GM12878 (cell line): ENCODE measurements at regions not wholly inside any gene's neighbourhood (a gene's known extent, or its start where the extent isn't known, plus 50 kb on each side); places are given as distances from the start of the nearest gene placed in this dataset.
A peak's percentile ranks its signal among the peaks of the same experiment; 100 is the strongest.

Experiments used
- ATAC-seq: fragments of 200-7000 bp; cut with Tn5 transposase; 3 replicates; pipeline ENCODE4 v1.9.1; 2020; ENCODE audit warnings: mild to moderate bottlenecking, moderate library complexity
- BruUV-seq: library from RNA; stranded (reverse); fragments of 400-500 nt; replicated peaks from 2 replicates; lab custom pipeline; 2021; lab: Mats Ljungman, UMichigan
- CTCF ChIA-PET: fragments of 300-600 bp; sonication (Branson Sonifier 250); formaldehyde crosslinking; extraction: SDS; loops from one replicate; lab custom pipeline; 2021; ENCODE audit warnings: inconsistent platforms; lab: Yijun Ruan, JAX
- POLR2A ChIA-PET: fragments of 350-600 bp; formaldehyde crosslinking; extraction: SDS; loops from one replicate; lab custom pipeline; 2021; ENCODE audit warnings: inconsistent platforms; lab: Charles Lee
- RAD21 ChIA-PET: fragments of 300-600 bp; sonication (Branson Sonifier 250); formaldehyde crosslinking; loops from one replicate; lab custom pipeline; 2023; ENCODE audit warnings: antibody characterized with exemption; ENCODE audit not compliant: unreplicated experiment; lab: Charles Lee
- SMC1A ChIA-PET: fragments of 300-600 bp; sonication (Branson Sonifier 250); formaldehyde crosslinking; loops from one replicate; lab custom pipeline; 2023; ENCODE audit not compliant: unreplicated experiment, uncharacterized antibody; lab: Charles Lee
- DNase-seq: peaks from one replicate; pipeline ENCODE4 v3.0.0-alpha.2; 2011; ENCODE audit warnings: low read depth, low spot score
- FAIRE-seq: peaks from 3 replicates; lab custom pipeline; 2011; peaks lifted over from hg19 to GRCh38; lab: Jason Lieb, UNC
- H2AFZ ChIP-seq: 2 replicates; pipeline ENCODE4 v1.6.0; 2011; ENCODE audit warnings: low read depth, low read length, control low read depth; ENCODE audit not compliant: control insufficient read depth
- H3K27ac ChIP-seq: 2 replicates; pipeline ENCODE4 v1.5.1; 2011; ENCODE audit warnings: control low read depth; ENCODE audit not compliant: control insufficient read depth, insufficient read depth
- H3K27me3 ChIP-seq, 2 experiments: replicated peaks in 1 of 2; 2 replicates each; pipeline versions ENCODE4 v1.6.0 to v1.6.1; 2011; ENCODE audit warnings: low read length in 1 of 2; ENCODE audit not compliant: control insufficient read depth in 2 of 2, insufficient read depth in 2 of 2
- H3K36me3 ChIP-seq, 2 experiments: 2 replicates each; pipeline ENCODE4 v1.5.1; 2011; ENCODE audit warnings: low read length in 1 of 2; ENCODE audit not compliant: control insufficient read depth in 2 of 2, insufficient read depth in 2 of 2
- H3K4me1 ChIP-seq: 2 replicates; pipeline ENCODE4 v1.6.1; 2011; ENCODE audit warnings: mild to moderate bottlenecking, low read length, moderate library complexity, mixed read lengths; ENCODE audit not compliant: control insufficient read depth, insufficient read depth
- H3K4me2 ChIP-seq: 2 replicates; pipeline ENCODE4 v1.6.0; 2011; ENCODE audit warnings: control low read depth; ENCODE audit not compliant: control insufficient read depth, insufficient read depth
- H3K4me3 ChIP-seq: fragments of 200-600 bp; sonication (generic); 2 replicates; pipeline ENCODE4 v1.5.1; 2016
- H3K79me2 ChIP-seq: 2 replicates; pipeline ENCODE4 v1.6.0; 2011; ENCODE audit warnings: low read length; ENCODE audit not compliant: control insufficient read depth, insufficient read depth
- H3K9ac ChIP-seq: 2 replicates; pipeline ENCODE4 v1.8.0; 2011; ENCODE audit warnings: low read length, control low read depth, mixed read lengths; ENCODE audit not compliant: control insufficient read depth, insufficient read depth
- H3K9me3 ChIP-seq: replicated peaks from 3 replicates; pipeline ENCODE4 v1.5.1; 2011; ENCODE audit warnings: mild to moderate bottlenecking, low read length; ENCODE audit not compliant: control insufficient read depth, insufficient read depth
- H4K20me1 ChIP-seq: 2 replicates; pipeline ENCODE4 v1.6.0; 2011; ENCODE audit not compliant: control insufficient read depth, insufficient read depth
- BHLHE40 ChIP-seq, 2 experiments: fragments of 450-650 bp in 1 of 2; IDR thresholded peaks; 2 replicates each; pipeline ENCODE4 v1.6.1; 2011 to 2017; ENCODE audit warnings: low read depth in 2 of 2, borderline replicate concordance in 1 of 2, improper control_type of control experiment in 1 of 2, low read length in 1 of 2, mild to moderate bottlenecking in 1 of 2
- CEBPB ChIP-seq, 2 experiments: fragments of 150-350 bp in 1 of 2; IDR thresholded peaks; 2 replicates each; pipeline ENCODE4 v1.6.1; 2012 to 2014; ENCODE audit warnings: low read depth in 2 of 2, low read length in 2 of 2, borderline replicate concordance in 1 of 2, inconsistent platforms in 1 of 2
- CUX1 ChIP-seq: IDR thresholded peaks from 2 replicates; pipeline ENCODE4 v1.6.1; 2012; ENCODE audit warnings: improper control_type of control experiment, low read depth, low read length; ENCODE audit not compliant: insufficient replicate concordance
- E4F1 ChIP-seq: fragments of 450-650 bp; IDR thresholded peaks from 2 replicates; pipeline ENCODE4 v1.6.1; 2018; ENCODE audit warnings: borderline replicate concordance, mild to moderate bottlenecking; ENCODE audit not compliant: partially characterized antibody
- MEF2B ChIP-seq: fragments of 450-650 bp; IDR thresholded peaks from 2 replicates; pipeline ENCODE4 v1.6.1; 2018; ENCODE audit warnings: mild to moderate bottlenecking, moderate library complexity; ENCODE audit not compliant: partially characterized antibody, poor library complexity, severe bottlenecking
- MYC ChIP-seq: IDR thresholded peaks from 2 replicates; pipeline ENCODE4 v1.6.1; 2011; ENCODE audit warnings: mild to moderate bottlenecking, low read length, moderate library complexity, inconsistent platforms; ENCODE audit not compliant: insufficient read depth, insufficient replicate concordance, insufficient read length, severe bottlenecking
- NFIC ChIP-seq: IDR thresholded peaks from 2 replicates; pipeline ENCODE4 v1.6.1; 2012; ENCODE audit warnings: low read depth, mild to moderate bottlenecking, inconsistent platforms, low read length, moderate library complexity
- NR2C1 ChIP-seq: fragments of 450-650 bp; IDR thresholded peaks from 2 replicates; pipeline ENCODE4 v1.6.1; 2017; ENCODE audit warnings: antibody characterized with exemption, mild to moderate bottlenecking, moderate library complexity
- TCF12 ChIP-seq: IDR thresholded peaks from 2 replicates; pipeline ENCODE4 v1.6.1; 2011; ENCODE audit warnings: low read depth, mild to moderate bottlenecking, low read length
- ZBTB4 ChIP-seq: fragments of 450-650 bp; formaldehyde crosslinking; IDR thresholded peaks from 2 replicates; pipeline ENCODE4 v1.4.0; 2022; ENCODE audit warnings: mild to moderate bottlenecking, moderate library complexity
- ZSCAN29 ChIP-seq: fragments of 450-650 bp; IDR thresholded peaks from 2 replicates; pipeline ENCODE4 v1.6.1; 2017; ENCODE audit warnings: mild to moderate bottlenecking, moderate library complexity
- ZZZ3 ChIP-seq: IDR thresholded peaks from 2 replicates; pipeline ENCODE4 v1.6.1; 2011; ENCODE audit warnings: low read depth; ENCODE audit not compliant: control insufficient read depth, insufficient read length
- WGBS: methylation state at CpG from one replicate; pipeline ENCODE4 v1.1.6; 2016; ENCODE audit warnings: low lambda C conversion rate; ENCODE audit not compliant: insufficient replicate concordance, insufficient coverage; ENCODE audit errors: missing lambda C conversion rate; 5-methylcytosine and 5-hydroxymethylcytosine counted together
- in situ Hi-C: fragments of 300-500 bp; cut with MboI; formaldehyde crosslinking; loops from 9 replicates; pipeline ENCODE4 v1.14.3; 2018; ENCODE audit warnings: mixed read lengths
- intact Hi-C: fragments of 100-400 bp; cut with micrococcal nuclease; formaldehyde crosslinking; loops from one replicate; pipeline ENCODE4 v1.14.2; 2022; ENCODE audit not compliant: unreplicated experiment

GRCh38 chr1:108046026-108046425 is 81.0 kb upstream of the VAV3 start:
- ChIA-PET SMC1A (interaction anchor here (1.8 kb wide), 1 partner anchor 264 kb away, joined by 6 read pairs; no protein-coding TSS in a partner anchor), POLR2A (no interaction called here), RAD21 (no interaction called here), CTCF (interaction anchor here (1.8 kb wide), 1 partner anchor 264 kb away, joined by 5 read pairs; no protein-coding TSS in a partner anchor)
- no peaks in the 10 kb centered on the region for H4K20me1 ChIP-seq
- no peaks in the 10 kb centered on the region for H3K79me2 ChIP-seq
- H3K4me3 ChIP-seq = no peak overlapping the region
- no peak overlapping the region for H3K4me2 ChIP-seq
- 55% methylated on average over 2 of the region's 2 CpGs for WGBS
- ATAC-seq = no peak
- intact Hi-C loops (no loop called here), in situ Hi-C loops (no loop called here)
- peaks cover 8% of the 10 kb centered on the region for H3K4me1 ChIP-seq
- no peak overlapping the region for H3K9ac ChIP-seq
- no peak overlapping the region for H2AFZ ChIP-seq
- H3K36me3 ChIP-seq = no peaks in the 10 kb centered on the region
- H3K9me3 ChIP-seq = no peaks in the 10 kb centered on the region; the same call in 2 of the 3 replicates
- H3K27me3 ChIP-seq = no peaks in the 10 kb centered on the region; a peak in 2 of 4 replicates
- DNase-seq = no peak
- FAIRE-seq = peak; percentile 18
- BruUV-seq = no TSS peak
- no peak overlapping the region for H3K27ac ChIP-seq
- TF ChIP-seq BHLHE40 (IDR thresholded peaks at IDR 0.05; ENCODE audit: borderline replicate concordance in 1 of 2, low read depth in 2 of 2, low read length in 1 of 2) (no peak), ZZZ3 (no peak), CEBPB (IDR thresholded peaks at IDR 0.05; ENCODE audit: borderline replicate concordance in 1 of 2, low read depth in 2 of 2, low read length in 2 of 2) (no peak), NR2C1 (no peak), ZSCAN29 (no peak), TCF12 (no peak), ZBTB4 (CRISPR knock-in tag) (no peak), CUX1 (no peak), MEF2B (no peak), NFIC (no peak), E4F1 (no peak), MYC (no peak)
